Cardiac fibroblast (primary cell): ENCODE measurements at regions not wholly inside any gene's neighbourhood (a gene's known extent, or its start where the extent isn't known, plus 50 kb on each side); places are given as distances from the start of the nearest gene placed in this dataset.
"Not testable (repeated sequence)": the region's sequence is repeated elsewhere in the genome, so short reads cannot be mapped to it uniquely, and the experiment has no call there.

Experiments
- DNase-seq, 2 donors: peaks; one replicate each; pipeline versions ENCODE4 v3.0.0 to v3.0.0-alpha.2; 2010; ENCODE audit warnings: low read depth in 2 of 2
- H3K4me3 ChIP-seq, 2 donors: replicated peaks in 1 of 2; 1 replicate in 1 of 2; 2 replicates in 1 of 2; pipeline ENCODE4 v1.5.1; 2011; ENCODE audit warnings: low read depth in 2 of 2, low read length in 2 of 2, mild to moderate bottlenecking in 2 of 2, moderate library complexity in 1 of 2
- CTCF ChIP-seq: IDR thresholded peaks from one replicate; pipeline ENCODE4 v1.5.1; 2011; ENCODE audit warnings: low read depth, mild to moderate bottlenecking, low read length, inconsistent platforms

- DNase-seq = peak; percentile 11 to 84
- TF ChIP-seq CTCF = no peak
- no peak overlapping the region for H3K4me3 ChIP-seq
Observed at GRCh38 chr12:90211017-90211416, 502.4 kb upstream of the ATP2B1 start.

GRCh38 chr12:90209029-90209428 is 500.4 kb upstream of the ATP2B1 start:
- no peak overlapping the region for H3K4me3 ChIP-seq
- no peak for DNase-seq
- no peak for TF ChIP-seq CTCF

GRCh38 chr12:90208379-90208778 is 499.7 kb upstream of the ATP2B1 start:
- not testable (repeated sequence) for DNase-seq, H3K4me3 ChIP-seq

GRCh38 chr12:90207799-90208198 is 499.2 kb upstream of the ATP2B1 start:
- H3K4me3 ChIP-seq = no peak overlapping the region
- no peak for TF ChIP-seq CTCF
- DNase-seq = no peak

- DNase-seq = no peak
- no peak overlapping the region for H3K4me3 ChIP-seq
- TF ChIP-seq CTCF = no peak
Observed at GRCh38 chr12:90205165-90205564, 496.5 kb upstream of the ATP2B1 start.

GRCh38 chr12:90203556-90203955 is 494.9 kb upstream of the ATP2B1 start:
- no peak for TF ChIP-seq CTCF
- H3K4me3 ChIP-seq = no peak overlapping the region
- DNase-seq = no peak

GRCh38 chr12:90199006-90199405 is 490.4 kb upstream of the ATP2B1 start:
- DNase-seq = peak; percentile 57 to 60
- no peak for TF ChIP-seq CTCF
- no peak overlapping the region for H3K4me3 ChIP-seq
